ENCODE measurements at regions not wholly inside any gene's neighbourhood (a gene's known extent, or its start where the extent isn't known, plus 50 kb on each side); places are given as distances from the start of the nearest gene placed in this dataset.

- no peak for DNase-seq
- Histone ChIP-seq H3K4me1 (peaks cover 0 to 7% (median 0%) of the 10 kb centered on the region in 6 donors), H3K36me3 (no peaks in the 10 kb centered on the region), H3K27ac (peak overlapping the region in 1 of 8 donors; percentile 76), H3K9me3 (peaks cover 0 to 24% (median 0%) of the 10 kb centered on the region in 8 donors), H3K4me3 (peak overlapping the region in 1 of 8 donors; percentile 57), H3K27me3 (replicated peaks in 1 of 7) (no peaks in the 10 kb centered on the region)
- intact Hi-C loops (cut with DNase I; ENCODE audit: low total_unique reads): no loop called here
- TF ChIP-seq POLR2AphosphoS5 (IDR thresholded peaks at IDR 0.05): no peak
- TF ChIP-seq CTCF (IDR thresholded peaks at IDR 0.05 in 8 of 11, conservative IDR thresholded peaks at IDR 0.05 in 3 of 11): no peak
- no peak for TF ChIP-seq POLR2A (IDR thresholded peaks at IDR 0.05)
These were observed 1374.9 kb upstream of the CELF4 start for GRCh38 chr18:38940475-38940862.

- H3K36me3 ChIP-seq: no peaks in the 10 kb centered on the region
- H3K27me3 ChIP-seq (replicated peaks in 1 of 7): no peaks in the 10 kb centered on the region
- H3K4me1 ChIP-seq: no peaks in the 10 kb centered on the region
- intact Hi-C loops (cut with DNase I; ENCODE audit: low total_unique reads): no loop called here
- TF ChIP-seq CTCF (IDR thresholded peaks at IDR 0.05 in 8 of 11, conservative IDR thresholded peaks at IDR 0.05 in 3 of 11) (no peak), POLR2AphosphoS5 (IDR thresholded peaks at IDR 0.05) (no peak), POLR2A (IDR thresholded peaks at IDR 0.05) (no peak)
- no peak overlapping the region for H3K4me3 ChIP-seq
- no peaks in the 10 kb centered on the region for H3K9me3 ChIP-seq
- no peak overlapping the region for H3K27ac ChIP-seq
- DNase-seq: no peak
These were observed 1368.4 kb upstream of the CELF4 start for GRCh38 chr18:38933910-38934510.

GRCh38 chr18:38933322-38933721 is 1367.7 kb upstream of the CELF4 start:
- intact Hi-C loops (cut with DNase I; ENCODE audit: low total_unique reads): no loop called here
- TF ChIP-seq POLR2A (IDR thresholded peaks at IDR 0.05): no peak
- no peak for TF ChIP-seq POLR2AphosphoS5 (IDR thresholded peaks at IDR 0.05)
- TF ChIP-seq CTCF (IDR thresholded peaks at IDR 0.05 in 8 of 11, conservative IDR thresholded peaks at IDR 0.05 in 3 of 11): no peak
- Histone ChIP-seq H3K27me3 (replicated peaks in 1 of 7) (no peaks in the 10 kb centered on the region), H3K36me3 (no peaks in the 10 kb centered on the region), H3K4me3 (no peak overlapping the region), H3K9me3 (no peaks in the 10 kb centered on the region), H3K27ac (no peak overlapping the region), H3K4me1 (no peaks in the 10 kb centered on the region)
- WGBS, 5 donors: 76 to 89% (median 80%) methylated on average over 3 of the region's 3 CpGs
- DNase-seq: no peak

- no peaks in the 10 kb centered on the region for H3K4me1 ChIP-seq
- no peaks in the 10 kb centered on the region for H3K27me3 ChIP-seq (replicated peaks in 1 of 7)
- no peak for TF ChIP-seq CTCF (IDR thresholded peaks at IDR 0.05 in 8 of 11, conservative IDR thresholded peaks at IDR 0.05 in 3 of 11)
- TF ChIP-seq POLR2A (IDR thresholded peaks at IDR 0.05): no peak
- TF ChIP-seq POLR2AphosphoS5 (IDR thresholded peaks at IDR 0.05): no peak
- H3K27ac ChIP-seq: no peak overlapping the region
- H3K4me3 ChIP-seq: no peak overlapping the region
- H3K9me3 ChIP-seq: no peaks in the 10 kb centered on the region
- 75 to 86% (median 81%) methylated on average over 3 of the region's 3 CpGs for WGBS, 5 donors
- no peaks in the 10 kb centered on the region for H3K36me3 ChIP-seq
- intact Hi-C loops (cut with DNase I; ENCODE audit: low total_unique reads): no loop called here
- DNase-seq: no peak
These were observed 1367.2 kb upstream of the CELF4 start for GRCh38 chr18:38932752-38933151.
